CD4-positive, alpha-beta T cell treated with Interleukin-6 at 100 ng/mL for 8 hours (primary cell): ENCODE measurements at regions not wholly inside any gene's neighbourhood (a gene's known extent, or its start where the extent isn't known, plus 50 kb on each side); places are given as distances from the start of the nearest gene placed in this dataset.

Source experiments
- DNase-seq: peaks from one replicate; pipeline ENCODE4 v3.0.0-alpha.2; 2020; ENCODE audit warnings: mixed read lengths, low spot score

DNA sequence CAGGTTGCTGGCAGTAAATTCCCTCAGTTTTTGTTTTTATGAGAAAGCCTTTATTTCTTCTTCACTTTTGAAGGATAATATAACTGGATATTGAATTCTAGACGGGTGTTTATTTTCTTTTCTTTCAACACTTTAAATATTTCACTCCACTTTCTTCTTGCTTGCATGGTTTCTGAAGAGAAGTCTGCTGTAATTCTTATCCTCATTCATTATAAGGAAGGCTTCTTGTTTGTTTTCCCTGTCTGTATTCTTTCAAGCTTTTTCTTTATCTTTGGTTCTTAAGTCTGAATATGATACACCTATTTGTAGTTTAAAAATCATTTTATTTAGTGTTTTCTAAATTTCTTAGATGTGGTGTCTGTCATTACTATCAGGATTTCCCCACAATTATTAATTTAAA lies 1054.3 kb downstream of the TLE1 start:
- no peak for DNase-seq

DNA sequence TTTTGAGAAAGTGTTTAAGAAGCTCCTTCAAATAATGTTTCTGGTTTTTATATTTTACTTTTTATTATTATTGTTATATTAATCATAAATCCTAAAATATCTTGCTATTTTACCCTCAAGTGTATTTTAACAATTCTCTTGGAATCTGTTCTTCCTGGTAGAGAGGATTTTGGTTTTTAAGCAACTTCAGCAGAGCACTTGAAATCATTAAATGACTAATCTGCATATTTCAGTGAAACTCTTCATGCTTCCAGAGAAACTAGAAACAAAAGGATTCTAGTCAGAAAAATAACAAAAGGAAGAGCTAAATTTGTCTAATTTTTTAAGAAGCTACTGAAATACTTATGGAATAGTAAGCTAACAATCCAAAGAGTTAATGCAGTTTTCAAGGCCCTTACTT lies 1057.3 kb downstream of the TLE1 start:
- DNase-seq = no peak

DNA sequence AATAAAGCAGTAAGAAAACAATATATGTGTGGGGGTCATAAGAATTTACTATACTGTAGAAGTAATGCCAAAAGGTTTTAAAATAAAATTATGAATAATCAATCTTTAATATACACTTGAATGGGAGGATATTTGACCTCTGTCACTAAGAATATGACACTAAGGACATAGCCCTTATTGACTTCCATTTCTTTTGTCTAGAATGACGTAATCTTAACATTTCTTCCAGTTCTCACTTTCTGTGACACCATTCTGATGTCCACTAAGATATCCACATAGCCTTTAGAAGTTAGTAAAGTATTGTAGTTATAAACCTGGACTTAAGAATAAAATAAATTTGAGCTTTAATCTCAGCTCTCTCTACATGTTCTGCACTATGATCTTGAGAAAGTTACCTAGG lies 1050.7 kb downstream of the TLE4 start:
- DNase-seq = no peak

DNA sequence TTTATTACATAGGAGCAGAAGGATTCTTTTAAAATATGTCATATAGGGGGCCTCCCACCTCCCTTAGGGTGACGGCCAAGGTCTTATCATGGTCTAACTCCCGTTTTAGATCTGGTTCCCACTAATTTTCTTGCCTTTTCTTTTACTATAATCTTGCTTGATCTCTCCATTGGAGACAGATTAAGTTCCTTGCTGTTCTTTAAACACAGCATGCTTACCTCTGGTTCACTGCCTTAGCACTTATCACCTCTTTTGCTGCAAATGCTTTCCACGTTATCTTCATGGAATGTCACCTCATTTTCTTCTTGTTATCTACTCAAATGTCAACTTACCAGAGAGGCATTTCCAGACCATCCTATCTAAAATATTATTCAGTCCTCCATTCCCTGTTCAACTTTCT lies 1047.6 kb downstream of the TLE4 start:
- no peak for DNase-seq

DNA sequence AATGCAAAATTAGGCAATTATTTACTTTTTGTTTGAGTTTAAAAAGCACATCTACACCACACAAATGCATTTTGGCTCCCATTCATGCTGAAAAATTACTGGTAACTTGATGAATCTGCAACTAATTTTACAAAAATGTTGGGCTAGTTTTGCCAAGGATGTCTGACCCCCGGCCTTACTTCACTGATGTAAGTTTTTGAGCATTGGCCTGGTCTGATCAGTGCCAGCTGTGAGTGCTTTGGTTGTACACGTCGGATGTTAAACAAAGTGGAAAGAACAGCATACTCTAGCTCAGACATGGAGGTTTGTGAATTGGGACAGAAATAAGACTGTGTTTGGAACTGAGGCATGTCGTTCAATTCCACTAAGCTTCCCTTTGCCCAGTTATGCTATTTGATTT lies 1044.2 kb downstream of the TLE4 start:
- DNase-seq = no peak

DNA sequence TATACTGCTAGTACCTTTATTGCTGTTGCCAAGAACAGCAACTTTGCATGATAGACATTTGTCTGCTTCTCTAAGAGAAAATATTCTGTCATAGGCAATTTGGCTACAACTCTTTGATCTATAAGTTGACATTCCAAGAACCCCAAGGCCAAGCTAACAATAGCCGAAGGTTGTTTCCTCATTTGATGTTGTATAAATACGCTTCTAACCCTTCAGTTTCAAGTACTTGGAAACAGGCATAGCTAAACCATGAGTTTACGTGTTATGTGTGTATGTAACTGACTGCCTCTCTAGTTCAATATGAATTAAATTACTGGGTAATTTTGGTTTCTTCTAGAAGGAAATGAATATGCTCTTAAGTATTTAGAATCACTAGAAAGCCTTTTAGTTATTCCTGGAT lies 1034.0 kb downstream of the TLE4 start:
- no peak for DNase-seq

DNA sequence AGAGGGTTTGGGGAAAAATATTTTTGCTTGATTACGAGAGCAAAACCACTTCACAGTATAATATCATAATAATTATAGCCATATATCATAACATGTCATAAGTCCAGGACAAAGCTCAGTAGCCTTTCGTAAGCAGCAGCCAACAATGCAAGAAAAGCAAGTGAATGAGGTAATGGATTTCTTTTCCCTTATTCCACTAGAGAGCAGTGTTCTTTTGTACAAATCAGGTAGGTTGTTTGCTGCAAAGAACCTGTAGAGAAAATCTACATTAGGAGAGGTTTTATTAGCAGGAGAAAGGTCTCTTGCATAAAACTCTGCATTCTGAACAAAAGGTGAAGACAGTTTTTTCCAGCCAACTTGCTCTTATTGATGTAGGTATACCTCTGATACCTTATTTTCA lies 1033.4 kb downstream of the TLE4 start:
- DNase-seq = no peak

DNA sequence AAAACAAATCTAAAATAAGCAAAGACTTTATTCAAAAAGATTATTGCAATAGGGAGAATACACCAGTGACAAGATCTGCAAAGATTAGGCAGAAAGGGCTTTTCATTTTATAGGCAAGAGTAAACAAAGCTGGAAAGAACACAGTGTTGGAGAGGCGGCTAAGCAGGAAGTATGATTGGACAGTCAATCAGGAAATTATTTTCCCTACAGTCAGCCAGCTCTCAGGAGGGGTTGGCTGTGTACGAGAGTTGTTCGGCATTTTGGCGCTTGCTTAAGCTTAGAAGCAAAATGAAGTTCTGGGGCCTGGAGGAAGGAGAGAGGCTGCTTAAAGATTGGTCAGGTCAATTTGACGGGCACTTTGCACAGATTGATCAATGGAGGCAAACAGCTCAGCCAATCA lies 1030.5 kb downstream of the TLE4 start:
- no peak for DNase-seq

DNA sequence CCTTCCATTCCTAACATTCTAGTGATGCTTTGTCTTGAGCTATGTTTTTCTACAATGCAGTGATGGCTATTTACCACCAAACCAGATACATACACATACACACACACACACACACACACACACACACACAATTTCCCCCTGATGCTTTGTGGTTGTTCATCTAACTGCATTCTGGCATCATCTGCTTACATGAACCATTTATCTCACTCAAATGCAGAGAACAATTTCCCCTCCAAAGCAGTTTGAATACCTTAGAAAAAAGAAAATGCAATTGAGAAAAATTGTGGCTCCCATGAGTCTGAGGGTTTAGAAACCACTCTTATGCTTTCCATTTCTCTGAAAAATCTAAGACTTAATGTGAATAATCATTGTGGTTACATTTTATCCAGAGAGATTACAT lies 1024.8 kb downstream of the TLE4 start:
- no peak for DNase-seq

DNA sequence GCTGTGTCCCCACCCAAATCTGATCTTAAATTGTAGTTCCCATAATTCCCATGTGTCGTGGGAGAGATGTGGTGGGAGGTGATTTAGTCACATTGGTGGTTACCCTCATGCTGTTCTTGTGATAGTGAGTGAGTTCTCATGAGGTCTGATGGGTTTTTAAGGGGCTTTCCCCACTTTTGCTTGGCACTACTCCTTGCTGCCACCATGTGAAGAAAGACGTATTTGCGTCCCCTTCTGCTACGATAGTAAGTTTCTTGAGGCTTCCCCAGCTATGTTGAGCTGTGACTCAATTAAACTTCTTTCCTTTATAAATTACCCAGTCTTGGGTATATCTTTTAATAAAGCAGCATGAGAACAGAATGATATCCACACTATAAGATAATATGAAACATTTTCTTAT lies 1023.4 kb downstream of the TLE4 start:
- DNase-seq = no peak

DNA sequence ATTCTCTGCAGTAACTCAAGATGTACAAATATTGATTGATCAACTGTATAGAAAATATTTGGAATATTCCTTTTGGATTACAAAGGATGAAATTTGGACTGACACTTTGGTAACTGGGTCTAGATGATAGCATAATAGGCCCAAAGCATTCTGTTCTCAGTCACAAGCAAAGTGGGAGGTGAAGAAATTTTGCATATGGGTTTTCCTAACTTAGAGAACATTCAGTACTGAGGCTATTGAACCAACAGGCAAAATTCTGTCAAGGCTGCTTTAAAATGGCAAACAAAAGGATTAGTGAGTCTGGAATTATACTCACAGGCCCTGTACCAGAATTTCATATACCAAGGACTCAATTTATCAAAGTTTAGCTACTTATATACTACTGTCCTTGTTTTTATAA lies 1020.6 kb downstream of the TLE4 start:
- no peak for DNase-seq

DNA sequence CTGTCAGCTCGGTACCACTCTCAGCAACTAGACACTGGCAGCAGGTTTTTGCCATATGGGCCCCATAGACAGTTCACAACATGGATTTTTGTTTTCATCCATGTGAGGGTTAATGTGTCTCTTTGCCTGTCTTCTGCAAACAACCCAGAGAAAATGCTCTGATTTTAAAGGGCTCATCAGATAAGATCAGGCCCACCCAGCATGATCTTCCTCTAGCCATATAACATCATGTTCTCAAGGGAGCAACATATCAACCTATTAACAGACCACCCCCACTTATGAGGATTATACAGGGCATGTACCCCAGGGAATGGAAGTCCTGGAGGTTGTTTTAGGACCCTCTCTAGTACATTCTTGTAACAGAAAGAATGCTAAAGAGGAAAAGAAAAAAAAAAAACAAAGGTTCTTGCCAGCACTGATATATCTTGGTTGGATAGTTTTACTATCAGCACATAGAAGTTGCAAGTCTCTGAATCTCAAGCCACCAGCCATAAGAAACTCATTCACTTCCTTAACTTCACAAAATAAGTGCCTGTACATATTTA lies 1015.1 kb downstream of the TLE4 start:
- no peak for DNase-seq

DNA sequence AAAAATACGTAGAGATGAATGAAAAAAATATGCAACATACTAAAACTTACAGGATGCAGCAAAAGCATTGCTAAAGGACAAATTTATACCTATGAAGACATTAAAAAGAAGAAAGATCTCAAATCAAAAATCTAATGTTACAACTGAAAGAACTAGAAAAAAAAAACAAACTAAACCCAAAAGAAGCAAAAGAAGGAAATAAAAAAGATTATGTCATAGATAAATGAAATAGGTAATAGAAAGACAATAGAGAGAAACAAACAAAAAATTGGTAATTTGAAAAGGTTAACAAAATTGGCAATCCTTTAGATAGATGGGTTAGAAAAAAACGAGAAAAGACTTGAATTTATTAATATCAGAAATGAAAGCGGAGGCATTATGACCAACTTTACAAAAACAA lies 1000.2 kb downstream of the TLE4 start:
- no peak for DNase-seq

DNA sequence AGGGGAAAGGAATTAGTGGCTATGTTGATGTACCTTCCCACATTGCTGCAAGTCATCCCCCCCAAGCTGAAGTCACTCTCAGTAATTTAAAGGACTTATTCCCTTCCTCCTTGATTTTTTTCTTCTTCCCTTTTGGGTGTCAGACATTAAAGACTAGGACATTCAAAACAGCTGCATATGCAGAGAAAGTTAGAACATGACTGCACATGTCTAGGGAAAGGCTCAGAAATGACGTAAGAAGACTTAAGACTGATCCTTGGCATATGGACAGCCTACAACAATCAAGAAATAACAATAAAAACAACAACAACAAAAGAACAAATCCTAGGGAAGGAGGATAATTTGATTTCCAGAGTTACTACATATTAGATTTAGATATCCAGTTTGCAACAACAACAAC lies 997.5 kb downstream of the TLE4 start:
- no peak for DNase-seq

DNA sequence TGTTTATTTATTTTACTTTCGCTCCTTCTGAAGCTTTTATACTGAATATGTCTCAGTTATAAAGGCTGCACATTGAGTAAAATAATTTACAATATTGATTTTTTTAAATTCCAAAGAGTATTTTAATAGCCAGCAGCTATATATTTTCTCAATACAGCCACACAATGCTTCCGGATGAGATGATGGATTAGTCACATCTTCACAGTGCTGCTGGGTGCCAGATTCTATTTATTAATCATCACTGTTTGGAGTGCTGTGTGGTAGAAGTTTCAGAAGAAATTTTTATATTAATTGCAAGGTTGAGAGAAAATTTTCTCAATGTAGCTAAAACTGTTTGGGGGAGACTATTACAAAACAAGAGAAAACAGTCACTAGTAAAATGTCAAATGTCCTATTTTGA lies 989.8 kb downstream of the TLE4 start:
- no peak for DNase-seq

DNA sequence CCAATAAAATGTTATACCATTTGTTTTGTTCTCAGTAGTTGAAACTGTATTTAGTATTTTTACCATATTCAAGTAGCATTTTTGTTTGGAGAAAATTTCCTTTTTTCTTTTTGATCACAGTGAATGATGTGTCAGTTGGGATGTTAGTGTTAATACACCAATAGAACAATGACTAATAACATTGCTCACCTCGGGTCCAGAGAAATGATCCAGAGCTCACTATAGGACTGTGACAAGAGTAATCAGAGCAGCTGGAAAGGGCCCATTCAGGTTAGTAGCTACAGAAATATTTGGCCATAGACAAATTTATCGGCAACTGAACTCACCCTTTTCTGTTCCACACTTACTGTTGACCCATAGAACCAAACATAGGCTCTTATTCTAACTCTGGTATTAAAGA lies 989.2 kb downstream of the TLE4 start:
- no peak for DNase-seq

DNA sequence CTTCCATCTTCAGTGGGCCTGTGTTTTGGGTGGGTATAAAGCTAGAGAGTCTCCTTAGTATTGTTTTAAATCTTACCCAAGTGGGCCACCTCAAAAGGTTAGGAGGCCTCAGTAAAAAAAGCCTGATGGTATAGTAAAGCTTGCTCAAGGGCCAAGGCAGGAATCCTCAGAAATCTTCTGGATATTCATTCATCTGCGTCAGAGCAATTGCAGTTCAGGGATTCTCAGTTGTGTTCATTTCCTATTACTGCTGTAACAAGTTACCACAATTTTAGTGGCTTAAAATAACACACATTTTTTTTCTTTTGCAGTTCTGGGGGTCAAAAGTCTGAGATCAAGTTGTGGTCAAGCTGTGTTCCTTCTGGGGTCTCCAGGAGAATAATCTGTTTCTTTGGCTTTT lies 985.5 kb downstream of the TLE4 start:
- DNase-seq = no peak

DNA sequence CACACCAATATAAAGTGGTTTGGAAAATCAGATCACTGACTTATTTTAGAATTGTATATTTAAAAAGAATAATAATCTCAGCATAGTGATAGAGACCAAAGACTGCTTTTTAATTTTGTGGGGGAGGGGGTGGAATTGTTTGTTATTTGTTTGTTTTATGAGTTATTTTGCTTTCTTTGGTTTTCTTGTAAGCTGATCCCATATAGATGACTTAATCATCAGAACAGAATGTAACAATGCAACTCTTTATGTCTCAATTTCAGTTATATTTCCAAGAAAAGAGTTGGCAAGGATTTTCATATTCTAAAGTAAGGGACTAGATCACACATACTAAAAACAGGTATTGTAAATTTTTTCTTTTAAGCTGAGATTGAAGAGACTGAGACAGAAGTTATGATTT lies 984.9 kb downstream of the TLE4 start:
- DNase-seq = no peak

DNA sequence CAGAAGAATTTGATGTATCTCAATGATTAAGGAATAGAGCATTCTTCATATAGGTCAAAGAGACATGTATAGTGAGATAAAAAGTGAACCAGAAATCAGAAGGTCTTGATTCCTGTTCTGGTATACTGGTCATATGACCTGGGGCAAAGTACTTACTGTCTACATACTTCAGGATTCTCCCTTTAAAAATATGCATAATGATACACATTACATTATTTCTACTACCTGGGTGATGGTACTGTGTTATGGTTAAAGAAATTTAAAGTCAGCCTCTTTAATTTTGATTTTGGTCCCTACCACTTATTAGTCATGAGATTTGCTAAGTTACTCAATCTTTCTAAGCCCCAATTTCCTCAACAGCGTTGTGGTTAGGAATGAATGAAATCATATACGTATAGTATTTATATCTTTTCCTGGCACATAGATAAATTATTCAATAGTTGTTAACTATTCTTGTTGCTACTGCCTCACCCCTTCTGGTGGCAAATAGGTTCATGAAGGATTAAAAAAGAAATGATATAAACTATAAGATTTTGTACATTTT lies 984.1 kb downstream of the TLE4 start:
- no peak for DNase-seq

DNA sequence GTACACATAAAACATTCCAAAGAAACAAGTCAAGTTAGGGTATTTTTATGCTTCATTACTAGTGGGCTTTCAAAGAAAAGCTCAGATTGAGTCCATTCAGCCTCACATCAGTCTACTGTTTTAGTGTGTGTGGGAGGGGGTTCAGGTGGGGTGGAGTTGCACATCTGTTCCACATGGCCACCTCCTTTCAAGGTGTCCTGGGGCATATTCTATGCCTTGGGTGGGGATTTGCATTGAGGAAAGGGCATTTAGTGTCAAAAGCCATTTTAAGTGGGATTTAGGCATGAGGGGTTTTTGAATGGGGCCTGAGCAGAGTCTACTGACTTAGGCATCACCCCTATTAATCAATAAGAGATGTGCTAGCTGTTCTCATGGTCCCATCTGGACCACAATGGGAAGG lies 983.1 kb downstream of the TLE4 start:
- no peak for DNase-seq

DNA sequence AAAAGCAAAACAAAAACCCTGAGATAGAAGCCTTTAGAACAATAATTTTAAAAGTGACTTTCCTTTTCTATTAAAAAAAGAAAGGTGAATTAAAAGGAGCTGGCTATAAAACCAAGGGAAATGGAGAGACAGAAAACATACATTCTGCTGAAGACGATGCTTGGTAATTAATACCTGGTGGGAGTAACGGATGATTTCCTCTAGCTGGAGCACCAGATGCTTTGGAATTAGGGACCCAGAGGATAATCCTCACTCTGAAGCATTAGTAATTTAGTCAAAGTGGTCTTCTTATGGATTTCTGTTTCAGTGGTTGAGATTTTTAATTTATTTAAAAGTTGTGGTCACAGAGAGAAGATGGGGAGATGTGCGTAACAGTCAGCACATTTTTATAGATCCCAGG lies 982.5 kb downstream of the TLE4 start:
- no peak for DNase-seq

DNA sequence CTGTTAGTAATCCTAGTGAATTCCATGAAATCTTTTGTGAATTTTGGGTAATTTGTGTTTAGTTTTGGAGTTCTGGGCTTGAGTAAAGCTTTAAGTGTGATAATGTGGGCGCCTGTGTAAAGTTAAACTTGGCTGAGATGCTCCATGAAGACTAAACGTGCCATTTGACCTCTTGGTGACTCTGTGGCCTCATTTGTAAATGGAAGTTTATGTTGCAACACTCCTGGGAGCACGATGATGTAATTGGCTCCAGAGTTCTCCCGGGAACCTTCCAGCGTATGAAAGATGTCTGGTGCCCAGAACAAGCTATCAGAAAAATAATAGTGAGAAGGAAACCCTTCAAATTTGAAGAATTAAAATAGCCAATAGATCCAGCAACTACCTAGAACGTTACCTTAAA lies 981.2 kb downstream of the TLE4 start:
- DNase-seq = no peak

DNA sequence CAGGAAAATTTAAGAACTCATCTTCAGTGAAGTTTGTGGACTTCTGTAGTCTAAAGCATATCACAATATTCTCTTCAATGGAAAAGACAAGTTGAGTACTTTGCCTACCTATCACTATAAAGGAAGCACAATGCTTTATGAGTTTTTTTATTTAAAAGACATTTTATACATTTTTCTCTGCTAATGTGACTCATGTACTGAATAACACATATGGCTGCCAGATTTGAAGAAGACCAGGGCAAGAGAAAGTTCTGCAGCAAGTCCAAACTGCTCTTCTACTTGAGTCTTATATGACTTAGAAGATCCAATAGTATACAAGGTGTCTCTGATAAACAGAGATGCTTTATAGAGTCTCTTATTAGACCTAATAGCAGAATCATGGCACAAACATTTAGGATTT lies 978.4 kb downstream of the TLE4 start:
- DNase-seq = no peak

DNA sequence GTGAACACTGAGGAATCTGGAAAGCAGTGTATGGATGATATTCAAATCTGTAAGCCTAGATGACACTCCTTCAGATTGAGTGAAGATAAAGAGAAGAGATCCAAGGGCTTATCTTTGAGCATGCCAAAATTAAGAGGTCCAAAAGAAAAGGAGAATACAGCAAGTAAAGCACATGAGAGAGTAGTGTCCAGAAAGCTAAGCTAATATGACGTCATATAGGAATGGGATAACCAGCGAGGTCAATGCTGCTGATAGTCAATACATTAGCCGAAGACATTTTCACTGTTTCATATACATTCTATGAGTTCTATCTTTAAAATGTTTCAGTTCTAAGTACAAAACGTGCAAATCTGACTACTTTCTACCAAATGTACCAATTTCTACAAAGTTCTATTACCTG lies 975.8 kb downstream of the TLE4 start:
- no peak for DNase-seq

DNA sequence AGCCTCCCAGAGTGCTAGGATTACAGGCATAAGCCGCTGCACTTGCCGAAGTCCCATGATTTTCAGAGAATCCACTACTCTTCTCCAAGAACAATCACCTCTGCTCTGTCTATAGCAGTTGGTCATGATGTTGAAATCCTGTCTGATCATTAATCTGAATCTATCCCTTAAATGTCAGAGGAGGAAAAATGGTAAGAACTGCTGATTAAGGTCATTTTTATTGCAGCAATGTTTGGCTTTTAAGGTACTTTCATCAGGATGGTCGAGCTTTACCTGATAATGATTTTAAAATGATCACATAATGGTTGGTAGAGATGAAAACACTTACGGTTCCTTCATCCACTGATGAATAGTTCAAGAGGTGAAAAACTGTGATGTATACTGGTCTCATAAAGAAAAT lies 968.6 kb downstream of the TLE4 start:
- DNase-seq = no peak
